Fibroblast of villous mesenchyme (primary cell): ENCODE measurements at regions not wholly inside any gene's neighbourhood (a gene's known extent, or its start where the extent isn't known, plus 50 kb on each side); places are given as distances from the start of the nearest gene placed in this dataset. TPM values are rescaled to one million over a fixed set of nuclear protein-coding genes. Genes with fewer than 3 reads are reported as not detected.

Source experiments
- DNase-seq: peaks from one replicate; pipeline ENCODE4 v3.0.0-alpha.2; 2010; ENCODE audit warnings: low read depth
- H3K4me3 ChIP-seq: 2 replicates; pipeline ENCODE4 v1.5.1; 2011; ENCODE audit warnings: low read depth, mild to moderate bottlenecking, low read length
- CTCF ChIP-seq: IDR thresholded peaks from 2 replicates; pipeline ENCODE4 v1.5.1; 2012; ENCODE audit warnings: low read depth, mild to moderate bottlenecking, low read length; ENCODE audit not compliant: insufficient read depth
- small RNA-seq: library from RNA; depleted of rRNA; stranded (forward); fragments of <200 nt; gene quantifications from one replicate; pipeline ENCODE3, GENCODE V24; 2012

GRCh38 chr1:184330875-184331274 lies 56.0 kb upstream of the C1orf21 start:
- DNase-seq = no peak
- TF ChIP-seq CTCF = no peak
- no peak overlapping the region for H3K4me3 ChIP-seq

Small RNA genes lying in the stretch of these regions (small RNA-seq; reads per million reads assigned to genes)
- gene RF00019 = not detected
